ENCODE measurements at regions not wholly inside any gene's neighbourhood (a gene's known extent, or its start where the extent isn't known, plus 50 kb on each side); places are given as distances from the start of the nearest gene placed in this dataset.

DNA sequence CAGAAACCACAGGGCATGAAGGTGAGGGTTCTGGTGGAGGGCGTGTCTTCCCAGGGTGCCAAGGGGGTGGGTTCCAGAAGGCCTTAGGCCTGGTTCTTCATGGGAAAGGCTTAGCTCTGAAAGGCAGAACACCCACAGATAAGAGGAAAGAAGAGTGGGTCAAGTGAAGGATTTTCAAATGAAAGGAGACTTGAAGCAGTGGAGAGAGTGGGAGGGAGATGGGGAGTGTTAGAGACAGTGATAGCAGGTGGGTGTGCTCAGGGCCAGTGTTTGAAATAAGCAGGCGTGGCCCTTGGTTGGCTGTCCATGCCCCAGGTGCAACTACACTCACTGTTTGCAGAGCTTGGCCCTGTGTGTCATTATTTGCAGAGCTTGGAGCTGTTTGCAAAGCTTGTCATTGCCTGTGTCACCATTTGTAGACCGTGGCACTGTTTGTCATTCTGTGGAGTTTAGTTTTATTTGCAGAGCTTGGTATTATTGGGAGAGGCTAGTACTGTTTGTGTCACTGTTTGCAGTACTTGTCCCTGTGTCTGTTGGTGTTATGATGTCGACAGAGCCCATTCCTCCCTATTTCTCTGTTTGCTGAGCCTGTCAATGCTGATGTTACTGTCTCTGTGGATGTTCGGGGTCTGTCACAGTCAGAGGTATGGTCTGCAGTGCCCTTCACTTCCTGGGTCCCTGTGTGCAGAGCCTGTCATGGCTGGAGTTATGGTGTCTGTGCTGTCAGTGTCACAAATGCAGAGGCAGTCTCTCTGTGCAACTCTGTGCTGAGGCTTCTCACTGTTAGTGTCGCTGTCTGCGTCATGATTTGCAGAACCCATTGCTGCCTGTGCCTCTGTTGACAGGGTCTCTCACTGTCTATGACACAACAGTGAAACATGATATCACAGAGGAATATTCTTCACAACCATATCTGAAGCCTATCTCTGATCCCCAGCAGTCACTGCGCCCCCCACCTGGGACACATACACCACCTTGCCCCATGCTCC is 127.7 kb upstream of the LRFN2 start:
- no peak for DNase-seq

DNA sequence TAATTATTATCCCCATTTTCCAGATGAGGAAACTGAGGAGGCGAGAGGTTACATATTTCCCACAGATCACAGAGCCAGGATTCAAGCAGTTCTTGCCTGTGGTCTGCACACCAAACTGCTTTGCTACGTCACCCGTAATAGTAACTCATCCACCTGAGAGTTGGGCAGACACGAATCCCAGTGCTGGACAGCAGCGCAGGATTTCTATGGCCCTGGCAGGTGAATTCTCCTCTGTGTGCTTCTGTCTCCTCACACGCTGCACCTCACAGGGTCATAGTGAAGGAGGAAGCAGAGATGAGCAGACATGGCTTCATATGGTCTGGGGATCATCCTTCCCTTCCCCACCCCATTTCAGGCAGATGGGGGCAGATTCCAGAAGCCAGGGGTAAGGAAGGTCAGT is 127.0 kb upstream of the LRFN2 start:
- no peak for DNase-seq

- no peak for DNase-seq
These were observed 126.0 kb upstream of the LRFN2 start for GRCh38 chr6:40713002-40713719.

DNA sequence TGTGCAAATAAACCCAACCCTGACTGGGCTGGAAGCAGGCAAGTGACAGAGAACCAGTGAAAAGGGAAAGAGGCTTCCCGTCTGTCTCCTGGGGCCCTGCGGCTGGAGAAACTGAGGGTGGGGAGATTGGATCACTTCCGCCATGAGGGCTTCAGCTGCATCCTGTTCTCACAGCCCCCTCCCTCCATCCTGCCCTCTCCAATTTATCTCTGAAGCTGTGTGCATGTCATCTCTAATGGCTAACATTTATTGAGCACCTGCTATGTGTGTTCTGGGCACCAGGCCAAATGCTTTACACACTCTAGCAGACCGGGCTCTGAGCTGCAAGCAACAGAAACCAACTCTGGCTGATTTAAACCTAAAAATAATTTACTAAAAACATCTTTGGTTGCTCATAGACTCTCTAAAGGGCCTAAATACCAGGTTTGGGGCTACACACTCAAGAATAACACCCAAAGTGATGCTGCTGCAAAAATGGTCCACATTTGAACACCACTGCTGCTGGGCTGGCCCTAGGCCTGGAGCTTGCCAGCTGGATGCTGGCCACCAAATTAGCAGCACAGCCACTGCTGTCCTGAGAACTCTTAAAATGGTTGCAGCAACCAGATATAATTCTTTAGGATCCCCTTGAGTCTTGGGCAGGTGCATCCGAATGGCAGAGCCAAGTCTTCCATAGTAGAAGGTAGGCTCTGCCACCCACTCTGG is 123.6 kb upstream of the LRFN2 start:
- no peak for DNase-seq

DNA sequence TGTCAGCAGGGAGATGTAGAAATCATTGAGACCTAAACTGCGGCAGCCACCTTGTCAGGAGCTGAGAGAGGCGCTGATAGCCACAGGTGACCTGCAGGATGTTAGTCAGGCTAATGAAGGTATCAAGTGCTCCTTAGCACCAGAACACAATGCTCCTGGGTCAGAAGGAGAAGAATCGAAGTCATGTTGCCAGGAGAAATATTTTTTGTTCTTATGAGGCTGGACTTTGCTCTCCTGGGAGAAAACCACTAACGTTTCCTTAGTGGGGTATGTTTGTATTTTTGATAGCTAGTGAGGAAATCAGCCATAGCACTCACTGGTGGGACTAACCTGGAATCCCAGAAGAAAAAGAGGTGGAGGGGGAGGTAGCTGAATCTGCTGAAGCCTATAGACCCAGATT is 120.9 kb upstream of the LRFN2 start:
- DNase-seq: no peak

DNA sequence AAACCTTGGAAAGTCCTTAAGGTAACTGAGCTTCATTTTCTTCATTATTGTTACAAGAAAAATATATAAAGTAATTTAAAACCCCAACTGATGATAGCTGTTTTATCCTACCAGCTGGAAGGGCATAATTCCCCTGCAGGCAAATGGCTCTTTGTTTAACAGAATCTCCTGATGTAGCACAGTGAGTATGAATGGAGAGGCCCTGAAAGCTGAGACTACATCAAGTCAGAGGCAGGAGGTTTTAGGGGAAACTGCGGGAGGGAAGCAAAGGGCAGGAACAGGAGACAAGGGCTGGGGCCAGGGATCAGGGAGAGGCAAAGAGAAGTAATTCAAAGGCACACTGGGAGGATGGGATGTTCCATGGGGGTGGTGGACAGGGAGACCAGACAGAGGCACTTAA is 119.0 kb upstream of the LRFN2 start:
- no peak for DNase-seq

DNA sequence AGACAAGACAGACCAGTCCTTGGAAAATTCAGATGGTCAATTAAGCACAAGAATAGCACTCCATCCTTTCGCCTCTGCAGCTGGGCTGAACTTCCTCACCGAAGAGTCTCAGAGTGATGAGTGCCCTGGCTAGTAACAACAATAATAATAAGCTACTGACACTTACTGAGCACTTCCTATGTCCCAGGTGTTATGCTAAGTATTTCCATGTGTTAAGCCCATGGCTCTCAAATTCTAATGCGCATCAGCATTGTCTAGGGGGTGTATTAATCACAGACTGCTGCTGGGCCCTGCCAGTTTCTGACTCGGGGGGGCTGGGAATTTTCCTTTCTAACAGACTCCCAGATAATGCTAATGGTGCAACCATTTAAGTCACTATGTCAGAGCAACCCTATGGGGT is 118.2 kb upstream of the LRFN2 start:
- DNase-seq: no peak

DNA sequence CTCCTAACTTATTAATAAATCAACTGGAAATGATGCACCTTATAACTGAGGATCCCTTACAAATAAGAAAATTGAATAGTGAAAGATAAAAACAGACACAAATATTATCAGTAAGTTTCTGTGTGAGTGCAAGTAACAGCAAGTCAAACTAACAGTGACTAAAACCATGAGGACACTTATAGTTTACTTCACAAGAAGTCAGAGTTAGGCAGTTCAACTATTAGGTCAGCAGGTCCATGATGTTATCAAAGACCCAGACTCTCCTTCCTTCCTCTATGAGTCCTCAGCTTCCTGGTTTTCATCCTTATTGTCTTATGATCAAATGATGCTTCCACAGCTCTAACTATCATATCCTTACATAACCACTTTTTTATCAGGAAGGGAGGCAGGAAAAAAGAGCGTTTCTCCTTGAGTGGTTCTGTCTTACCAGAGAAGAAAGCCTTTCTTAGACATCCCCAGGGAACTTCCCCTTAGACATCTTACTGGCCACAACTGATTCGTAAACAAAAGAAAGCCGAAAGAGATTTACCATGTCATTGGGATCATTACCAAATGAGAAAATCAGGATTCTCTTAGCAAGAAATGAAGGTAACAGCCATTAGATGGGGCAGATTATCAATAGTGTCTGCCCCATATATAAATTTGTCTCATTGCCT is 114.3 kb upstream of the LRFN2 start:
- no peak for DNase-seq

DNA sequence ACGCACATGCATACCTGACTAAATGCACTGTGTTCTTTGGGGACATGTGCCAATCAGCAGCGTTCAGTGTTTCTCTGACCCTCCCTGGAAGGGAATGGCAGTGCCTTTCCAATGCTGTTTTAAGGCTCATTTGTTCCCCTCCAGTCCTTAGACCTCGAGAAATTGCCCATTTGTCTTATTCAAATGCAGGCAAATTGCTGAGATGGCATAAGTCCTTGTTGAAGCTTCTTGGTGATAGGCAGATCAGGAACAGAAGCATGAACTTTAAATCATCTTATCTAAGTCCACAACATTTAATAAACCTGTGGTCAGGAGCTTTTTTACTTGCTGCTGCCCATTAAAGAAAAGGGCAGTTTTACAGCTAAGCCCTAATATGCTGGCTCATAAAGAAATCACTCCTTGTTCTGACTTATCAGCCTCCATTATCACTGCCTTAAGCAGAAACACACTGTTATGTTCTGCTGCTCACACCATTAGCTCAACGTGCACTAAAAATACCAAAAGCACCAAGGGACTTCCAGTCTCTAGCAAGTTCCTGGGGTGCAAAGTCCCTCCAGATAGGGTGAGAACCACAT is 112.9 kb upstream of the LRFN2 start:
- no peak for DNase-seq

- DNase-seq: no peak
These were observed 108.7 kb upstream of the LRFN2 start for GRCh38 chr6:40695750-40696415.

- no peak for DNase-seq
These were observed 108.0 kb upstream of the LRFN2 start for GRCh38 chr6:40695114-40695513.

- no peak for DNase-seq
These were observed 106.6 kb upstream of the LRFN2 start for GRCh38 chr6:40693768-40694167.

DNA sequence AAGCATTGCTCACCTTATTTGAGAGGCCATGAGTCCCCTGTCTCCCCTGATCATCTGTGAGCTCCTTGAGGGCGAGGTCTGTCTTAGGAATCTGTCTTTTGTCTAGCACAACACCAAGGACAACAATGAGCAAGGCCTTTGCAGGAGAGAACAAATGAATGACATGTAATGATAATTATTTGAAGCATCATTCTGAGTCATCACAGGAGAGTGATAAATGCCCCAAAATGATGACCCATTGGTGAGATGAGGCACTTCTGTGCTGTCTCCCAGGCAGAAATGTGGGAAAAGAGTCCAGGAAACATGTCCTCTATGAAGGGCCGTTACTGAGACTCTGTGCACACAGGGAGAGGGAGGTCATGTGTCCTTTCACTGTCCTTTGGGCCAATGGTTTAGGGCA is 105.2 kb upstream of the LRFN2 start:
- no peak for DNase-seq

- no peak for DNase-seq
These were observed 102.0 kb upstream of the LRFN2 start for GRCh38 chr6:40689185-40689584.

GRCh38 chr6:40688214-40688761 is 101.1 kb upstream of the LRFN2 start:
- DNase-seq: no peak

- DNase-seq: no peak
These were observed 98.7 kb upstream of the LRFN2 start for GRCh38 chr6:40685862-40686261.

- no peak for DNase-seq
These were observed 94.5 kb upstream of the LRFN2 start for GRCh38 chr6:40681622-40682021.

DNA sequence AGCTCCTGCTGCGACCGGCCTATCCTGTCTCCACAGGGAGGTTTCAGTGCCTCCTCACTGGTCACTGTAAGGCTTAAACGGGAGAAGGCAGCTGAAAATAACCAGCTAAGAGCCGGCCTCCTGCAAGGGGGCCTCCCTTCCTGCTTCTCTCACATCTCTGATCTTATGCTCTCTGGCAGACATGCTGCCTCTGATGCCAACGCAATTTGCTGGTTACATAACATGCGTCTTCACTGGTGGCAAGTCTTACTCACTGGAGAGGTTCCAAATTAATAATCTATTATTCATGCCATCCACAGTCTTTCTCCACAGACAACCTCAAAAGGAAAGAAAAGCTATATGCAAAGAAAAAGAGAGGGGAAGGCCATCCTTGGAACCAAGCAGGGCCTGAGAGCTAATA is 91.8 kb upstream of the LRFN2 start:
- no peak for DNase-seq

DNA sequence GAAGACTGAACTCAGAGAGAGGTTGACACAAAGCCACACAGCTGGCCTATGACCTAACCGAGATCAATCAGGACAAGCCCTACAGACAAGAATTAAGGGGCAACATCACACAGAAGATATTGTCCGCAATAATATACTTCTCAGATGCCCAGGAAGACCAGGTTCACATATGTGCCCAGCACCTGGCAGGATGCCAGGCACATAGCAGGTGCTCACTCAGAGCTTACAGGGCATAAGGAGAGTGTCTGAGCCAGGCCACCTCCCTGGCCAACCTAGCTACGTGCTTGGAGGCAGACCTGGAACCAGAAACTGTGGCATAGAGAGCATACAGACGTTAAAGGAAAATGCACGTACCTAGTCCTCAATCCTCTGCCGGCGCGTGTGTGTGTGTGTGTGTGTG is 87.0 kb upstream of the LRFN2 start:
- no peak for DNase-seq

- no peak for DNase-seq
These were observed 84.9 kb upstream of the LRFN2 start for GRCh38 chr6:40672087-40672486.

DNA sequence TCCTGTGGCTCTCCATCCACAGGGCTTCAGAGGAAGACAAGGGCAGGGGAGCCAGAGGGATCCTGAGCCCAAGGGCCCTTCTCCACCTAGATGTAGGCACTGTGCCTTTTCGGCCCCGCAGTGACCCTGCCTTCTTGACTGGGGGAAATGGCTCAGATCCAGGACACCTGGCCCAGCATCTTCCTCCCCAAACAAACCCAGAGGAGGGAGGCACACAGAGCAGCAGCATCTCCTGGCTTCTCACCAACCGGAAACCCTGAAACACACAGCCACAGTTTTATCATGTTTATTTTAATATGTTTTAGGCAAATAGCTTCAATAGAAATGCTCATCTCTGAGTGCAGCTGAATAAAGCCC is 84.5 kb upstream of the LRFN2 start:
- no peak for DNase-seq

All from NCI-H187 treated with DMSO at 0.1 percent for 48 hours (cell line).